ENCODE measurements at regions not wholly inside any gene's neighbourhood (a gene's known extent, or its start where the extent isn't known, plus 50 kb on each side); places are given as distances from the start of the nearest gene placed in this dataset.

- TF ChIP-seq CTCF (conservative IDR thresholded peaks at IDR 0.05; ENCODE audit: low read length) (no peak), EZH2phosphoT487 (IDR thresholded peaks at IDR 0.05; ENCODE audit: borderline replicate concordance, low read depth, low read length) (no peak)
Observed at GRCh38 chr5:168207450-168208029, 83.9 kb upstream of the WWC1 start.
